Activated CD4-positive, alpha-beta T cell treated with anti-CD3 and anti-CD28 coated beads, Interleukin-2, amount 50 U/mL, for 48 hours (primary cell): ENCODE measurements at regions not wholly inside any gene's neighbourhood (a gene's known extent, or its start where the extent isn't known, plus 50 kb on each side); places are given as distances from the start of the nearest gene placed in this dataset.

Source experiments
- DNase-seq, 2 experiments: peaks; one replicate each; pipeline ENCODE4 v3.0.0-alpha.2; 2020

DNA sequence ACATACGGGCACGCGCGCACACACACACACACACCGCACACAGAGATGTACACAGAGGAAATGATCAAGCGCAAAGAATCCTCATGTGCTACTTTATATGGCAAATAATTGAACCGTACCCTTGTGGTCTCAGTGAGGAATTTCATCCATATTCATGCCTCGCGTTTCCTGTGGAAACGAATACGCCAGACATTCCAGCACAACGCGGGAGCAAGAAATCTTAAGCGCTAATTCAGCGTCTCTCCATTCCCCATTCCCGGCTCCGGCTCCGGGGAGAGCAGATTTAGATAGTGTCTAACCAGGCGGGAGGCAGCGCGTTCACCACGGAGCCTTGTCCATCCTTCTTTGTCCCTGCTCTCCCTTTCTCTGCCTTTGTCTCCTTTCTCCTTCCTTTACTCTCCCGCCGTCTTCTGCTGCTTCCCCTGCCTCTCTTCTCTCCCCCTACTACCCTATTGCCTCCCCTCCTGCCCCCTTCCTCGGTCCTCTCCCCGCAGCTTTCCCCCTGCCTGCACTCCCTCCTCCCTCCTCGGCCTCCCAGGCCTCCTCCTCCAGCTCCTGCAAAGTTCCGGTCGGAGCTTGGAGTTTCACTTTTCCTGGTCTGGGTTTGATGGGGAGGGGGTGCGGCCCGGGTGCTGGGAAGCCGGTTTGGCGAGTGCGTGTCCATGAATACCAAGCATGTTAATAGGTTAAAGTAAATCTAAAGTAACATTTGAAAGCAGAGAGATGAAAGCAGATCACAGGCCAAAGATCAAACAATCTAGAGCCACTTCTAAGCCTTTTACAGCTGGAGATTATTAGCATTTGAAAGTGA, 579.3 kb downstream of the BUD13 start:
- DNase-seq = no peak

DNA sequence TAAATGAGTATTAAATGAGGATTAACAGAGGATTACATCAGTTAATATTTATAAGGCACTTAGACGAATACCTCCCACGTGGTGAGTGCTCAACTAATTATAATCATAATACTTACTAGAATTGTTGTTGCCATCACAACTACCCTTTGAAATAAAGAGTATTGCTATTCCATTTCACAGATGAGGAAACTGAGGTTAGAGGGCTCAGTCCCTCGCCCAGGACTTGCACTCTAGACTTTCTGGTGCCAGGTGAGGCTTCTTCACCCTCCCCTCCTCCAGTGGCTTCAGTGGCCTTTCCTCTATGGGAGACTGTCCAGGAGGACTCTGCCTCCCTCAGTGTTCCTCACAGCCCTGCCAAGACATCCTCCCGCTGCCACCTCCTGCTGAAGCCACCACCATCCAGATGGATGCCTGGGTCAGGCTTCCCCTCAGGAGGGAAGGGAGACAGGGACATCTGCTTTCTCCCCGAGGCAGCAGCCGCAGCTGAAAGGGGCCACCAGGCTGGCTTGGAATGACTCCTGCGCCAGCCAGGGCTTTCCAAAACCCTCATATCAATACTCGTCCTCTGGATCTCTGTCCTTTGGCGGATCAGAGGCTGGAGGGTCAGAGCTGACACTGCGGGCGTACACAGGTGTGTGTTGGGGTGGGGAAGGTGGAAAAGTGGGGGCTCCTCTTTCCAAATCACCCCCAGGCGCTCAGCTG, 580.1 kb downstream of the BUD13 start:
- DNase-seq = no peak

DNA sequence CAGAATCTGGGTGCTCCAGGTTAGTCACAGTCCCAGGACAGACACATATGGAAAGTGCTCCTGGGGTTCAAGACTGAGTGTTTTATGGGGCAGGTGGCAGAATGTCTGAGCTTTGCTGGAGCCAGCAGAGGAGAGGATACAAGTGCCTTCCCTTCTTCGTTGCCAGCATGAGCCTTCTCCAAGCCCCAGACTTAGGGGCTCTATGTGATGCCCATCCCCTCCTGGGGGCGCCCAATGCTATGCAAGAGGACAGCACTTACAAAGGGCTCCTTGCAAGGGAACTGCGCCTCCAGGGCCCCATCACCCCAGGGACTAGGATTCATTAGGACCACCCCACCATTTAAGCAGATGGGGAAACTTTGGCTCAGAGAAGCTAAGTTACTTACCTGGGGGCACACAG, 581.9 kb downstream of the BUD13 start:
- no peak for DNase-seq

DNA sequence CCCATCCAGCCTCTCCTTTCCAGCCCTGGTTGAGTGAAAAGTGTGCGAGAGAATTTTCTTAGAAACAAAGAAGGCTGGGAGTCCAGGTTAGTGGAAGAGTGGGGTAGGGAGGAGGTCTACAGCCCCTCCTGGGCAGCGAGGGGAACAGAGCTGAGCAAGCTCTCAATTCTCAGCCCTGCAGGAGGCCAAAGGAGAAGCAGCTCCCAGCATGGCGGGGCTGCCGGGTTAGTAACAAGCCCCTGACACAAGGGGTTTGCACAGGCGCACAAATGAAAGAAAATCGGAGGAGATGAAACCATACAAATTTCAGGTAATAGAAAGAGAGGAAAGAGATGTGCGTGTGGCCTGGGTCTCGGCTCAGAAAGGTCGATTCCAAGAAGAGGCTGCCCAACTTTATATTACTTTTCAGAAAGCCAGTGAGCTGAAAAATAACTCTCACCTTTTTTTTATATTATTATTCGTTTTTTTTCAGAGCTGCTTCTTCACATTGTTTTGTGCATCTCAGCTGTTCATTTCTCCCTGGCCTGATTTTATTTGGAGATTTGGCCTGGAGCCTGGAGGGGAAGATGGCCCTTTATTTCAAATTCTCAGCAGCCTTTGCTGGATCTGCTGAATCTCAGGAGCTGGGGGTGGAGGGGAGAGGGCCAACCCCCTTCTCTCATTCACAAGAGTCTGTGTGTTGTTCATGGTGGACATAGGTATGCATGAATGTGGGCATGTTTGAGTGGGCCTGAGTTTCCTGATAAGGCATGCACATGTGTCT, 583.2 kb downstream of the BUD13 start:
- no peak for DNase-seq

DNA sequence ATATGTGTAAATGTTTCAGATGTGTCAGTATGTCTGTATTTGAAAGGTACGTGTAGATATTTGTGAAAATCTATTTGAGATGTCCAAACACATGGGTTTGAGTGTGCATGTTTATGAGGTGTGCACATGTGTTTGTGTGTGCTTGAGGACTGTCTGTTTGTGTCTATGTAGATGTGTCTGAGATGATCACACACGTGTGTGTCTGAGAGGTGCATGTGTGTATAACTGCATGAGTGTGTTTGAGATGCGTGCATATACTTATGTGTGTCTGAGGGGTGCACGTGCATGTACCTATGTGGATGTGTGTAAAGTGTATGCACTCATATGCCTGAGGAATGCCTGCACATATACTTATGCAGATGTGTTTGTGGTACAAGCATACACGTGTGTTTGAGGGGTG, 584.4 kb downstream of the BUD13 start:
- no peak for DNase-seq

DNA sequence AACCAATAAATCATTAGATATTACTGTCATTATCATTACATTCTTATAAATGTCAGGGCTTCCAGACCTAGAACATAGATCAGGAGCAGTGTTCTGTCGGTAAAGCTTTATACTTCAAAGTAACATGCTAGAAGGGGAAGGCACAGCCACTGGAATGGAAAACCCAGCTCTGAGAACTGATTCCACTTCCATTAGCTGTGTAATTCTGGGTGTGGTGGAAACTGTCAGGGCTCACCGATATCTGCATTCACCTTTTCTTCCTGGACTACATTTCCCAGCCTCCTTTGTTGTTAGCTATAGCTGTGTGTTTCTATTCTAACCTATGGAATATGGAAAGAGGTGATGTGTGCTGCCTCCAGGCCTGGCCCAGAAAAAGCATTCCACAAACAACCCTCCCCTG, 585.8 kb downstream of the BUD13 start:
- no peak for DNase-seq

DNA sequence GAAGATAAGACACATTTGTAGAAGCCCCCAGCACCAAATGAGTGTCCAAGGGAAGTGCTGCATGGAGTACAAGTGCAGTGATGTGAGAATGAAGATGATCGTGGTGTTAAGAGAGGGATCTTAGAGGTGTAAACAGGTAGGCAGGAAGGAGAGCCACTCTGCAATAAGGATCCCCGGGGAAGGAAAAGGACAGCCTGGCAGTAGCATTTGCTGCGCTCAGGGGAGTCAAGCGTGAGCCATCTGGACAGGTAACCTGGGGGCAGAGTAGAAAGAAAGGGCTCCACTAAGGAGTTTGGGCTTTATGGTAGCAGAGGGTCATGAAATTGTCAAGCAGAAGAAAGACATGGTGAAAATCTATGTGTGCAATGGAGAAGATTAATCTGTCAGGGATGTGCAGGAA, 587.2 kb downstream of the BUD13 start:
- no peak for DNase-seq

DNA sequence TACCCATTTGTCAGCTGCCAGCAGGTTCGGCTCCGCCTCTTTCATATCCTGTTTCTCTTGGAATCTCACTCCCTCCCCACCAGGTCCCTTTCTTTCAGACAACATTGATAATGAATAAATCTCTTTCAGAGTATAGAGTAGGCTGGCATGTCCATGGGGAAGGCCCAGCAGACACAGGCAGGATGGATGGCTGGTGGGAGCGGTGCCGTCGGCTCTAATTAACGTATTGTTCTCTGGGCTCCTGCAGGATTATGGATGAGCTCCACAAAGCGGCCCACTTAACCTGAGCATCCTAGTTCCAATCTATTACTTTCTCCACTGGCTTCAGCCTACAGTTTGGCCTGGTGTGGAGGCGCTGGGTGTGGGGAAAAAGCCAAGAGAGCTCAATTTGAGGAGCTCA, 588.0 kb downstream of the BUD13 start:
- no peak for DNase-seq

DNA sequence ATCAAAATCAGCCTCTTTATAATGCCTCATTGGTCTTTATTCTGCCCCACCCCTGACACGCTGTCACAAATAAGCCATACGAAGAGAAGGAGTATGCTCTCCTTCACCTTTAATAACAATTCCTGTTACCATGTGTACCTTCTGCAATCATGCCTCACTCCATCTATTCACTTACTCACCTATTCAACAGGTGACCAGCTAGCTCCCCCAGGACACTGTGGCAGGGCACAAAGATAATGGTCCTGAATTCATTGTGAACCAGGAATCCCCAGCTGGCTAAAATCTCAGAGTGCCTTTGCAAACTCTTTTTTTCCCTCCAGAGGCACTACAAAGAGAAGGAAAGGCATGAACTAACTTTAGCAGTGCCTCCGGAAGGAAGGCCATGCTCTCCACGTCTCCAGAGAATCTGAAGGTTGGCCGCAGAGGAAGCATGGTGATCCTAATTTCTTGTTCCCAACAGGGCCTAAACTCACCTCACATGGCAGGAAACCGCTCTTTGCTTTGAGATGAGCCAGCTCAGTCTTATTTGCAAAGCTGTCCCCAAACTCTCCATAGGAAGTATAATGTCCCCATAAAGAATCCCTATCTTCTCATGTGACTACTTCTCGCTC, 590.3 kb downstream of the BUD13 start:
- no peak for DNase-seq

DNA sequence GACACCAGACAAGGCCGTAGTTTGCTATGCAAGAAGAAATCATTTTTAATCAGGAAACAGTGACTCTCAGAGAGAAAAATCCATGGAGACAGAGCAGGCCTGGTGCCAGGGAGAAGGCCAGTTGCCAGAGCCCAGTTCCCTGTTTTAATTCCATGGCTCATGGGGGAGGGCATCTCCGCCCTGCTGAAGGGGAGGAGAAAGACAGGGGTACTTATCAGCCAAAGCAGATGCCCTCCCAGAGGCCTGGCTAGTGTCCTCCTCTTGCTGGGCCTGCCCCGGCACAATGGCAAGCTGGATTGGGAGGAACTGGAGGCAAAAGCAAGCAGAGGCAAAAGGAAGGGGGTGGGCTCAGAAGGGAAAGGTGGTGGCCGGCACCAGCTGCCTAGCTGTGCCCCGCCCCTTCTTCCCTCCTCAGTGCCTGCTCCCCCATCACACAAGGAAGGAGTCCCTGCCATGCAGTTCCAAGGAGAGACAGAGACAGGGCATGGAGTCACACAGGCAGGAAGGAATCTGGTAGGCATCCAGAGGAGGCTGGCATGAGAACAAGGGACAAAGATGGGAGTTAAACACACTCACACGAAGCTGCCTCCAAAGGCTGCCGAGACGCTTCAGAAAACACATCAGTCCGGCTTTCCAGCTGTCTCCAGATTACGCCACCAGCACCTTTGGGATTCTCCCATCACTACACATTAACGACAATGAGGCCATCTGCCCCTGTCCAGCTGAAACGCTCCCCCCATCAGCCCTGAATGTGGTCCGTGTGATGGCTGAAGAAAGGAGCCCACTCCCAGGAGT, 591.8 kb downstream of the BUD13 start:
- DNase-seq = no peak

DNA sequence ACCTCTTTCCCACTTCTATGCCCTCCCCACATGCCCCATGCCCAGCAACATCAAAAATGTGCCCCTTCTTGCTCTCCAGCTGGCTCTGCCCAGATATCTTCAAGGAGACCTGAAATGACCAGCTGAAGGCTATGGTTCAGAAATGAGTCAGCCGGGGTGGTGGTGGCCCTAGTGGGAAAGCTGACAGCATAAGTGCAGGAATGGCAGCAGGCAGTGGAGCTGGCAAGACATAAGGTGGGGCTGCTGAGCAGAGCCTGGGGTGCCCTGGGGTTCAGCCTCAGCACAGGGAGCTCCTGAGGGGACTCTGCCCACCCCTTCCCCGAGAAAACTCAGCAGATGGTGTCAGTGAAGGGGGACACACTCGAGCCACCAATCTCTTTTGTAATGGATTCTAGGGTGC, 593.4 kb downstream of the BUD13 start:
- DNase-seq = no peak

DNA sequence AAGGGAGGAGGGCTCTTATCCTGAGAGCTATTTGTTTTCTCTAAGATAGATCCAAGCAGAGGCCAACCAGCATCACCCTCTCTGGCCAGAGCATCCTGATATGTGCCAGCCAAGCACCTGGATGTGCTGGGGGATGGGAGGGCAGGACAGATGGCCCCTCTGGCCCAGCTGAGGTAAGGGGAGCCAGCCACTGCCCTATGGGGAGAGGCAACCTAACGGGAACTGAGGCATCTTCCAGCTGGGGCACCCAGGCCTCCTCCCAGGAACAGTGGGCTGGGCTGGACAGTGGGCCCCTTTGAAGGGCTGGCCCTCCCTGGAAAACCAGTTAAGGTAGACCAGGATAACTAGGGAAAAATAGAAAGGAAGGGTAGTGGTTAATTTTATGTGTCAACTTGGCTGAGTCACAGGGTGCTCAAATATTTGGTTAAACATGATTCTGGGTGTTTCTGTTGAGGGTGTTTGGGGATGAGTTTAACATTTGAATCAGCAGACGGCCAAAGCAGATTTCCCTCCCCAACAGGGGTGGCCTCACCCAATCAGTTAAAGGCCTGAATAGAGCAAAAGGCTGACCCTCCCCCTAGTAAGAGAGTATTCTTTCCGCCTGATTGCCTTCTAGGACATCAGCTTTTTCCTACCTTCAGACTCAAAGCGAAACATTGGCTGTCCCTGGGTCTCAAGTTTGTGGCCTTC, 595.1 kb downstream of the BUD13 start:
- no peak for DNase-seq

DNA sequence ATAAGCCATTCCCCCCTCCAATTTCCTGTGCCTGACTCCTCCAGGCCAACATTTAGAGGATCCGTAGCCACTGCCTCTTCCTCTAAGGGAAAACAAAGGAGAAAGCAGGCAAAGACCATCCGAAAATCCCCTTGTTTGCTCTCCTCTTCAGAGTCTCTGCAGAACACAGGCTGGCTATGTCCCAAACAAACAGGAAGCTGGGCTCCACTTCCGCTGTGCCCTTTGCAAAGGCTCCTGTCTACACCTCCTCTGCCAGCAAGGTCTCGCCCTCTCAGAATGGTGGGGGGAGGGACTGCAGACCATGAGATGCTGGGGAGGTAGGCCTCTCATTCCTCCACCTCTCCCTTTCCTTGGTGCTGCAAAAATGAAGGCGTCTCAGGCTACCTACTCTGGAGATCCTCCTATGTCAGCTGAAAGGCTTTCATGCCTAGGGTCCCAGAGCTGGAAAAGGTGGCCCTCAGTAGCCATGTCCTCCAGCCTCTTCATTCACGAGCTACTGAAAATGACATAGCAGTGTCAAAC, 596.2 kb downstream of the BUD13 start:
- DNase-seq = no peak

DNA sequence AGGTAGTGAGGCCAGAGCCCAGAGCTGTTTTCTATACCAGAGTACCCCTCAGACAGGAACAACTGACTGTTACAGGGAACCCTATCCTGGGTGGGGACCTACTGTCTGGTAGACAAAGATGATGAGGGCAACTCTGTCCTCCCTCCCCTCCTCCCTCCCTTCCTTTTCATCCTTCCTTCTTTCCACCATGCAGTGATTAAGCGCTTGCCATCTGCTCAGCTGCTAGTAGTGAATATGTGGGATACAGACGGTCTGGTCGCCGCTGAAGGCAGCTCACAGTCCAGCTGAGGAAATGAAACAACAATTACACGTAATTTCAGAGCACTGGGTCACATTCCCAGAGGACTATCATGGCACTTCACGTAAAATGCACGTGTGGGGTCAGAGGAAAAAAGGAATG, 597.1 kb downstream of the BUD13 start:
- DNase-seq = no peak

DNA sequence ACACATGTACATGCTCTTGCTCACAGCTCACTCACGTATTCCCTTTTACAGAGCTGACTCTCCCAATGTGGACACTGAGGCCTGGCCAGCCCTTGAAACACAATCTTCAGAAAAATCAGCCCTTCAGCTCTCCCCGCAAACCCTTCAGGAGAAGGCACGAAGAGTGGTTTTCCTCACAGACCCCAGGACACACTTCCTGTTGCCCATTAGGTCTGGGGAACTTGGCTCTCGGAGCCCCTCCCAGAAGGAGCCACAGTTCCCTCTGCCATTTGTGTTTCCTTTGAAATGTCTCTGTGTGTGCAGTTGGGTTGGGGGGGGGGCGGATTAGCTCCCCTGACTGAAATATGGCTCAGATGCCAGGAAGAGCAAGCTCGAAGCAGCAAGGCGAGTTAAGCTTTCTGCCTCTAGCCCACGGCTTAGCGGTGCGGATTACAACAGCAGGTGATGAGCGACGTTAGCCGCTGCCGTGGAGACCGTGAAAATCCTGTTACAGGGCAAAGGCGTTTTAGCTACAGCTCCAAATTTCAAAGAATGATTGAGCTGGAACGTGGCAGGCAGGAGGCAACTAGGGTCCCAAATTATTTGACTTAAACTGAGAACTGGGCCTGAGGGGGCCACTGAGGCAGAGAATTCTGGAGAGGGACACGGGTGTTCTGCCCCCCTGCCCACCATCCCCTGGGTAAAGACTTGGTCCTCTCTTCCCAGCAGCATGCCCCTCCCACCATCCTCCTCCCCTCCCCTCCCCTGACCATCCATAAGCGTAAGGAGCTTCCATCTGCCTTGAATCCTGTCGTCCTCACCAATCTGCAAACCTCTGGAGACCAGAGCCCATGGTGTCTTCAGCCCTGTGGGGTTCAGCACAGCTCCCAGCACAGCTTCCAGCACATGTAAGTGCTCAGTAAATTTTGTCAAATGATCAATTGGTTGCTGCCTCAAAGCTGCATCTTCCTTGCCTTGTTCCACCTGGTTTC, 598.6 kb downstream of the BUD13 start:
- DNase-seq = no peak

DNA sequence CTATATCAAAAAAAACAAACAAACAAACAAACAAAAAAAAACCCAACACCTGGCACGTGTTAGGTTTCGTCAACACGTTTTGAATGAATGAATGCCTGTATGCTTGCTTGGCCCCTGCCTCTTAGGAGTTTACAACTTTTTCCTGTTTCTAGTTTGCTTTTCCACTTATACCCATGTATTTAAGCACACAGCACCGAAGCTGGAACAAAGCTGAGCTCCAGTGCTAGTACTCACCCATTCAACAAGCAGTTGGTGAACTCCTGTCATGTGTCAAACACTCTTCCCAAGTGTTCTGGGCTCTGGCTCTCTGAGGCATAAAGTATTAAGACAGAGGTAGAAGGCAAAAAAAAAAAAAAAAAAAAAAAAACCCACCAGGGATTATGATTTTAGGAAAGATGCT, 599.3 kb downstream of the BUD13 start:
- DNase-seq = no peak

DNA sequence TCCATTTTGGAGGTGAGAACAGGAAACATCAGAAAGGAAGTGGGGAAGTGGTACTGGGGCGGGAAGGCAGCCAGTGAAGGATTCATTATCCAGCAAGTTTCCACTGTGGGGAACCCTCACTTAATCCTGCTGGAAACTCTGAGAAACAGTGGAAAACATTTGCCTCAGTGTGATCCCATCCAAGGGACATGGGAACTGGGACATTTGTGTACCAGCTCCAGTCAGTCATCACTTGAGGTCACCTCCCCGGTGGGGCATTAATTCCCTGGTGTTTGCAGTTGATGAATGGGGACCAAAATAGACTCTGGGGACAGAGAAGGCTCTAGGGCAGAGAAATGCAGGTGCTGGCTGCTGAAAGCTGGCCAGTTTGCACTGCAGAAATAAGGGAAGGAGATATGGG, 599.9 kb downstream of the BUD13 start:
- DNase-seq = no peak

DNA sequence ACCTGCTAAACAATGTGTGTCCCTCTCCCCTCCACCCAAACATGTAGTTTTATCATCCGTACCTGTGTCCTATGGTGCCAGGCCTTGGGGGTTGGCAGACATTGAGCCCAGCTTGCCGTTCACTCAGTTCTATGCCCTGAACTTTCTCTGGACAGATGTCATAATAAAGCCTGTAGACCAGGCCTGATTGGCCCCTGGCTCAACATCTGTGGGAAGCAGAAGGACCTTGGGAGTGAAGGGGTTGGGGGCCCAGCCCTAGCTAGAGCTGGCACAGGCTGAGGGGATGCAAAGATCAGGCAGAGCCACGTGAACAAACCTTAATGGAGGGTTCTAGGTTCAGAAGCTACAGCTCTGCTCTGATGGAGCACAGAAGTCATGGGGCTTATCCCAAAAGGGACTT, 600.6 kb downstream of the BUD13 start:
- no peak for DNase-seq

DNA sequence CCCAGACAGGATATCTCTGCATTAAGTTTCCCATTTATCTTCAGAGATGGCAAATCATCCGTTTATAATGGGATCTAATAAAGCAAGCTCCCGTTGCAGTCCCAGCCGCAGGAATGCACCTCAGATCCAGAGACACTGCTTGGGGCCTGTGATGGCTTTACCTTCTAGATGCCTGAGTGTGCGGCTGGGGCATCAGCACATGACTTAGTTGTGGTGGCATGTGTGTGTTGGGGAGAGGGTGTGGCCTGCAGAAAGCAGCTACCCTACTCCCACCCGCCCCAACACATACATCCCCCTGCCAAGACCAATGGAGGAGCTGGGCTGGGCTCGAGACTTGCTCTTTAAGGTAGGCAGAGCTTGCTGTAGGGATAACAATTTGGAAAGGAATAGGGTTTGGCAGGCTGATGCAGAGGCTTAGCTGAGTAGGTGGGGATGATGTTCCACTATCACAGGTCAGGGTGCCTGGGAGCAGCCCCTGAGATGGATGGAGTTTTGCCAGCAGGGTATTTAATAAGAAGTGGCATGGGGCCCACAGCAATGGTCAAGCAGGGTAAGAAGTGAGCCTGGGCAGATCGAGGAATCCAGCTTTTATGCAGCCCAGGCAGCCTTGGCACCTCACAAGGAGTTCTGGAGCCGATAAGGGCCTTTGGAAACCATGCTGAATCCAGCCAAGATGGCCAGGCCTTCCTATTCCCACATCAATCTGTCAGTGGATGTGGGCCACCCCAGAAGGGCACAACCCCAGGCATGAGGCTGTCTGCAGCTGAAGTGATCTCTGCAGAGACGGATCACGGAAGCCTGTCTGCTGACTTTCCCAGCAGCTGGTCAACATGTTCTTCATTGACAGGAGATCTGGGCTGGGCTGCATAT, 601.3 kb downstream of the BUD13 start:
- no peak for DNase-seq
